H1 (cell line): ENCODE measurements at regions not wholly inside any gene's neighbourhood (a gene's known extent, or its start where the extent isn't known, plus 50 kb on each side); places are given as distances from the start of the nearest gene placed in this dataset.

Source experiments
- CTCF ChIA-PET: fragments of 300-600 bp; sonication (Branson Sonifier 250); formaldehyde crosslinking; loops from one replicate; lab custom pipeline; 2021; ENCODE audit not compliant: partially characterized antibody; lab: Charles Lee
- POLR2A ChIA-PET: fragments of 300-600 bp; sonication (Branson Sonifier 250); formaldehyde crosslinking; loops from one replicate; lab custom pipeline; 2021; ENCODE audit warnings: inconsistent platforms; ENCODE audit not compliant: partially characterized antibody; lab: Charles Lee
- DNase-seq, 2 experiments: peaks; one replicate each; pipeline versions ENCODE4 v3.0.0 to v3.0.0-alpha.2; 2010 to 2022; ENCODE audit warnings: low spot score in 2 of 2, low read depth in 1 of 2, mixed read lengths in 1 of 2
- FAIRE-seq: peaks from 2 replicates; lab custom pipeline; 2011; peaks lifted over from hg19 to GRCh38; lab: Jason Lieb, UNC
- H2AFZ ChIP-seq: 2 replicates; pipeline ENCODE4 v1.8.1; 2012; ENCODE audit warnings: low read length, inconsistent platforms
- H2AK5ac ChIP-seq: 2 replicates; pipeline ENCODE4 v1.6.1; 2013; ENCODE audit warnings: low read depth, low read length
- H2BK120ac ChIP-seq: replicated peaks from 2 replicates; pipeline ENCODE3; 2013; ENCODE audit warnings: low read depth, low read length, inconsistent platforms
- H2BK12ac ChIP-seq: 2 replicates; pipeline ENCODE4 v1.6.1; 2013; ENCODE audit warnings: low read depth, low read length
- H2BK15ac ChIP-seq: 2 replicates; pipeline ENCODE4 v1.6.1; 2013; ENCODE audit warnings: low read length
- H2BK20ac ChIP-seq: 2 replicates; pipeline ENCODE4 v1.6.1; 2013; ENCODE audit warnings: low read length
- H2BK5ac ChIP-seq: 2 replicates; pipeline ENCODE4 v1.6.1; 2013; ENCODE audit warnings: low read depth, low read length
- H3K14ac ChIP-seq: 2 replicates; pipeline ENCODE4 v1.6.1; 2013; ENCODE audit warnings: inconsistent platforms; ENCODE audit not compliant: insufficient read length
- H3K18ac ChIP-seq: 2 replicates; pipeline ENCODE4 v1.6.1; 2013; ENCODE audit warnings: low read length; ENCODE audit errors: extremely low read depth
- H3K23ac ChIP-seq: 2 replicates; pipeline ENCODE4 v1.6.1; 2013; ENCODE audit warnings: inconsistent platforms; ENCODE audit not compliant: insufficient read length
- H3K23me2 ChIP-seq: 2 replicates; pipeline ENCODE4 v1.6.1; 2013; ENCODE audit warnings: low read depth, low read length
- H3K27ac ChIP-seq: 2 replicates; pipeline ENCODE4 v1.6.1; 2011; ENCODE audit warnings: low read depth, low read length, inconsistent platforms
- H3K27me3 ChIP-seq, 4 experiments: replicated peaks in 1 of 4; 1 replicate in 1 of 4; 2 replicates in 3 of 4; pipeline versions ENCODE4 v1.6.1 to v1.8.1; 2011 to 2013; ENCODE audit warnings: low read length in 3 of 4, mild to moderate bottlenecking in 3 of 4, inconsistent platforms in 2 of 4, mixed read lengths in 2 of 4, moderate library complexity in 1 of 4; ENCODE audit not compliant: control insufficient read depth in 3 of 4, insufficient read depth in 3 of 4; ENCODE audit errors: extremely low read depth in 1 of 4
- H3K36me3 ChIP-seq, 4 experiments: 2 replicates each; pipeline versions ENCODE4 v1.6.1 to v1.8.1; 2011 to 2013; ENCODE audit warnings: mild to moderate bottlenecking in 4 of 4, low read length in 3 of 4, moderate library complexity in 2 of 4, control low read depth in 1 of 4, inconsistent platforms in 1 of 4; ENCODE audit not compliant: insufficient read depth in 4 of 4, control insufficient read depth in 2 of 4
- H3K4ac ChIP-seq: replicated peaks from 2 replicates; pipeline ENCODE3; 2013; ENCODE audit warnings: low read length, low read depth, mixed read lengths, inconsistent platforms; ENCODE audit not compliant: insufficient read length
- H3K4me1 ChIP-seq, 4 experiments: replicated peaks in 1 of 4; 1 replicate in 1 of 4; 2 replicates in 3 of 4; pipeline versions ENCODE4 v1.6.1 to v1.8.1; 2011 to 2013; ENCODE audit warnings: low read length in 3 of 4, inconsistent platforms in 2 of 4, mixed read lengths in 1 of 4; ENCODE audit not compliant: insufficient read depth in 4 of 4, control insufficient read depth in 3 of 4
- H3K4me2 ChIP-seq, 2 experiments: 2 replicates each; pipeline versions ENCODE4 v1.6.1 to v1.8.1; 2011 to 2013; ENCODE audit warnings: low read depth in 2 of 2, low read length in 2 of 2, control low read depth in 1 of 2, inconsistent platforms in 1 of 2, mild to moderate bottlenecking in 1 of 2; ENCODE audit not compliant: insufficient read depth in 1 of 2
- H3K4me3 ChIP-seq, 4 experiments: fragments of 200-600, 300-600 bp in 1 of 4; sonication (generic), shearing (Covaris generic), sonication (Bioruptor Twin) in 1 of 4; 2 replicates each; pipeline versions ENCODE4 v1.5.1 to v1.8.1; 2011 to 2016; ENCODE audit warnings: low read length in 4 of 4, low read depth in 3 of 4, control low read depth in 2 of 4, inconsistent platforms in 2 of 4, mild to moderate bottlenecking in 2 of 4, mixed read lengths in 1 of 4, moderate library complexity in 1 of 4; ENCODE audit not compliant: insufficient read depth in 2 of 4; ENCODE audit errors: extremely low read depth in 1 of 4
- H3K56ac ChIP-seq: replicated peaks from 2 replicates; pipeline ENCODE3; 2013; ENCODE audit warnings: low read depth, mild to moderate bottlenecking, mixed read lengths, low read length, inconsistent platforms; ENCODE audit not compliant: insufficient read length
- H3K79me1 ChIP-seq: 2 replicates; pipeline ENCODE4 v1.6.1; 2013; ENCODE audit warnings: low read depth, low read length, control low read depth
- H3K79me2 ChIP-seq, 2 experiments: 2 replicates each; pipeline versions ENCODE4 v1.6.1 to v1.8.1; 2012 to 2013; ENCODE audit warnings: low read length in 2 of 2, mild to moderate bottlenecking in 2 of 2, inconsistent platforms in 1 of 2; ENCODE audit not compliant: insufficient read depth in 2 of 2, control insufficient read depth in 1 of 2
- H3K9ac ChIP-seq, 4 experiments: replicated peaks in 1 of 4; 1 replicate in 1 of 4; 2 replicates in 3 of 4; pipeline versions ENCODE4 v1.6.1 to v1.8.1; 2011 to 2013; ENCODE audit warnings: low read depth in 3 of 4, low read length in 3 of 4, control low read depth in 2 of 4, mild to moderate bottlenecking in 2 of 4, moderate library complexity in 2 of 4, inconsistent platforms in 1 of 4; ENCODE audit errors: extremely low read depth in 1 of 4
- H3K9me3 ChIP-seq, 2 experiments: 2 replicates each; pipeline versions ENCODE4 v1.6.1 to v1.8.1; 2012 to 2013; ENCODE audit warnings: mild to moderate bottlenecking in 2 of 2, moderate library complexity in 2 of 2, control low read depth in 1 of 2, inconsistent platforms in 1 of 2, low read depth in 1 of 2, low read length in 1 of 2, mixed read lengths in 1 of 2; ENCODE audit not compliant: insufficient read depth in 2 of 2
- H4K20me1 ChIP-seq, 2 experiments: replicated peaks in 1 of 2; 2 replicates each; pipeline versions ENCODE3 to v1.8.1; 2011 to 2013; ENCODE audit warnings: inconsistent platforms in 2 of 2, low read length in 2 of 2, mild to moderate bottlenecking in 1 of 2; ENCODE audit not compliant: insufficient read depth in 2 of 2, control insufficient read depth in 1 of 2
- H4K5ac ChIP-seq: 2 replicates; pipeline ENCODE4 v1.6.1; 2013; ENCODE audit warnings: low read length, low read depth, mixed read lengths, inconsistent platforms; ENCODE audit not compliant: insufficient read length
- H4K8ac ChIP-seq: 2 replicates; pipeline ENCODE4 v1.8.0; 2013; ENCODE audit warnings: mild to moderate bottlenecking, moderate library complexity, low read length, inconsistent platforms; ENCODE audit not compliant: insufficient read depth; ENCODE audit errors: extremely low read depth
- H4K91ac ChIP-seq: replicated peaks from 2 replicates; pipeline ENCODE3; 2013; ENCODE audit warnings: low read length, mixed read lengths, inconsistent platforms; ENCODE audit not compliant: insufficient read length
- ASH2L ChIP-seq: fragments of 200-600, 300-600 bp; sonication (generic); IDR thresholded peaks from one replicate; pipeline ENCODE4 v1.7.1; 2017; ENCODE audit warnings: low read length
- CEBPB ChIP-seq: IDR thresholded peaks from 2 replicates; pipeline ENCODE4 v1.6.1; 2012; ENCODE audit warnings: low read depth, low read length
- CHD1 ChIP-seq: IDR thresholded peaks from 2 replicates; pipeline ENCODE4 v1.6.1; 2012; ENCODE audit warnings: low read depth, low read length, improper control_type of control experiment
- CHD2 ChIP-seq: IDR thresholded peaks from 2 replicates; pipeline ENCODE4 v1.6.1; 2012; ENCODE audit warnings: low read length, improper control_type of control experiment
- CTBP2 ChIP-seq: IDR thresholded peaks from 2 replicates; pipeline ENCODE4 v1.7.0; 2011; ENCODE audit warnings: borderline replicate concordance, mild to moderate bottlenecking, moderate library complexity, mixed read lengths, low read length; ENCODE audit not compliant: insufficient read depth, insufficient read length
- EP300 ChIP-seq, 2 experiments: IDR thresholded peaks; 1 replicate in 1 of 2; 2 replicates in 1 of 2; pipeline ENCODE4 v1.6.1; 2011 to 2012; ENCODE audit warnings: low read depth in 2 of 2, low read length in 2 of 2, mild to moderate bottlenecking in 2 of 2, borderline replicate concordance in 1 of 2, inconsistent platforms in 1 of 2, moderate library complexity in 1 of 2
- FOSL1 ChIP-seq: IDR thresholded peaks from 2 replicates; pipeline ENCODE4 v1.6.1; 2011; ENCODE audit warnings: mild to moderate bottlenecking, low read depth, low read length, moderate library complexity; ENCODE audit not compliant: insufficient read depth
- NRF1 ChIP-seq: IDR thresholded peaks from 2 replicates; pipeline ENCODE4 v1.6.1; 2011; ENCODE audit warnings: mild to moderate bottlenecking, low read depth, low read length, improper control_type of control experiment
- RAD21 ChIP-seq, 2 experiments: IDR thresholded peaks in 1 of 2; conservative IDR thresholded peaks in 1 of 2; 2 replicates each; pipeline ENCODE4 v1.6.1; 2011; ENCODE audit warnings: low read depth in 2 of 2, low read length in 2 of 2, improper control_type of control experiment in 1 of 2, inconsistent platforms in 1 of 2, mild to moderate bottlenecking in 1 of 2, moderate library complexity in 1 of 2
- SIN3A ChIP-seq, 2 experiments: IDR thresholded peaks in 1 of 2; conservative IDR thresholded peaks in 1 of 2; 2 replicates each; pipeline ENCODE4 v1.6.1; 2011 to 2012; ENCODE audit warnings: low read length in 2 of 2, improper control_type of control experiment in 1 of 2, low read depth in 1 of 2, mild to moderate bottlenecking in 1 of 2
- SIX5 ChIP-seq: IDR thresholded peaks from 2 replicates; pipeline ENCODE4 v1.6.1; 2011; ENCODE audit warnings: mild to moderate bottlenecking, low read depth, low read length
- SP2 ChIP-seq: IDR thresholded peaks from 2 replicates; pipeline ENCODE4 v1.6.1; 2012; ENCODE audit warnings: mild to moderate bottlenecking, low read length, inconsistent platforms
- TEAD4 ChIP-seq: IDR thresholded peaks from 2 replicates; pipeline ENCODE4 v1.6.1; 2012; ENCODE audit warnings: low read depth, low read length, inconsistent platforms, mixed read lengths
- WGBS, 2 experiments: shearing (Covaris generic) in 1 of 2; methylation state at CpG; one replicate each; pipeline versions ENCODE4 v1.1.6 to v1.1.7; 2013 to 2015; ENCODE audit warnings: low lambda C conversion rate in 2 of 2, mixed read lengths in 2 of 2, inconsistent platforms in 1 of 2, low coverage in 1 of 2, missing lambda C conversion rate in 1 of 2; ENCODE audit not compliant: insufficient replicate concordance in 2 of 2, insufficient coverage in 1 of 2, insufficient read length in 1 of 2; ENCODE audit errors: extremely low coverage in 1 of 2, missing lambda C conversion rate in 1 of 2; 5-methylcytosine and 5-hydroxymethylcytosine counted together
- TF ChIP-seq, protein P1 (sequence below): IDR thresholded peaks from 2 replicates; pipeline ENCODE4 v1.6.1; 2011; ENCODE audit warnings: low read length, improper control_type of control experiment

DNA sequence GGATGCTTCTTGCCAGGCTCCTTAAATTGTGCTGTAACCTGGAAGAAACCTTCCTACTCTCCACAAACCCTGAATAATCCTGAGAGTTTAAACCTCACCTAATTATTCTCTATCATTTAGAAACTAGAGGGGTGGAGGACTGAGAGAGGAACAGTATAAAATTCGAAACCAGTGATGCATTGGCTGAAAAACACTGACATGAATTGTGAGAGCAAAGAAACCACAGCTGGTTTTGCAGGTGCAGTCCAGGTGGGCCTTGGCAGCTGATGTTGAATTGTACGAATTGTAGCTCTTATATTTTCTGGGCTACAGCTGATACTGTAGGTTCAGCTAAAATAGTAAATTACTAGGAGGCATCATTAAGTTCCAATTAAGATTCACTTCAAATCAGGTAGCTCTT lies 227.0 kb upstream of the SLITRK5 start:
- Histone ChIP-seq H3K36me3 (no peaks in the 10 kb centered on the region), H3K79me1 (no peaks in the 10 kb centered on the region), H3K27ac (no peak overlapping the region), H2BK15ac (no peak overlapping the region), H3K4me3 (no peak overlapping the region), H3K23ac (no peak overlapping the region), H3K4me2 (no peak overlapping the region), H4K5ac (no peak overlapping the region), H4K8ac (no peak overlapping the region), H3K18ac (no peak overlapping the region), H3K23me2 (no peaks in the 10 kb centered on the region), H3K14ac (no peak overlapping the region), H4K91ac (no peak overlapping the region), H4K20me1 (no peaks in the 10 kb centered on the region), H2BK5ac (no peak overlapping the region), H3K4ac (no peak overlapping the region), H2AK5ac (no peak overlapping the region), H2BK20ac (no peak overlapping the region), H3K56ac (no peak overlapping the region), H3K79me2 (no peaks in the 10 kb centered on the region), H3K4me1 (no peaks in the 10 kb centered on the region), H3K9me3 (no peaks in the 10 kb centered on the region), H2BK12ac (no peak overlapping the region), H2BK120ac (no peak overlapping the region), H3K9ac (no peak overlapping the region), H3K27me3 (no peaks in the 10 kb centered on the region), H2AFZ (no peak overlapping the region)
- no peak for DNase-seq
- POLR2A ChIA-PET = no interaction called here
- CTCF ChIA-PET = interaction anchor here (0.5 kb wide), 1 partner anchor 181 kb away, joined by 3 read pairs; no protein-coding TSS in a partner anchor
- 83% methylated on average over 2 of the region's 2 CpGs; no CpG with 5 or more reads in 1 of the 2 experiments for WGBS, 2 experiments
- FAIRE-seq = no peak
- TF ChIP-seq RAD21 (IDR thresholded peaks at IDR 0.05 in 1 of 2, conservative IDR thresholded peaks at IDR 0.05 in 1 of 2; ENCODE audit: low read depth in 2 of 2, low read length in 2 of 2) = no peak
- no peak for TF ChIP-seq FOSL1
- TF ChIP-seq CTBP2 = no peak
- TF ChIP-seq, protein P1, sequence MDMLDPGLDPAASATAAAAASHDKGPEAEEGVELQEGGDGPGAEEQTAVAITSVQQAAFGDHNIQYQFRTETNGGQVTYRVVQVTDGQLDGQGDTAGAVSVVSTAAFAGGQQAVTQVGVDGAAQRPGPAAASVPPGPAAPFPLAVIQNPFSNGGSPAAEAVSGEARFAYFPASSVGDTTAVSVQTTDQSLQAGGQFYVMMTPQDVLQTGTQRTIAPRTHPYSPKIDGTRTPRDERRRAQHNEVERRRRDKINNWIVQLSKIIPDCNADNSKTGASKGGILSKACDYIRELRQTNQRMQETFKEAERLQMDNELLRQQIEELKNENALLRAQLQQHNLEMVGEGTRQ = no peak
- TF ChIP-seq CEBPB = no peak
- TF ChIP-seq NRF1 = no peak
- no peak for TF ChIP-seq SIN3A (conservative IDR thresholded peaks at IDR 0.05 in 1 of 2, IDR thresholded peaks at IDR 0.05 in 1 of 2; ENCODE audit: low read depth in 1 of 2, low read length in 2 of 2)
- TF ChIP-seq SIX5 = no peak
- no peak for TF ChIP-seq TEAD4
- TF ChIP-seq CHD1 = no peak
- TF ChIP-seq EP300 (IDR thresholded peaks at IDR 0.05; ENCODE audit: borderline replicate concordance in 1 of 2, low read depth in 2 of 2, low read length in 2 of 2) = no peak
- TF ChIP-seq SP2 = no peak
- TF ChIP-seq ASH2L = no peak
- no peak for TF ChIP-seq CHD2
